GM19025 (cell line): ENCODE measurements at regions not wholly inside any gene's neighbourhood (a gene's known extent, or its start where the extent isn't known, plus 50 kb on each side); places are given as distances from the start of the nearest gene placed in this dataset.
"Not testable (repeated sequence)": the region's sequence is repeated elsewhere in the genome, so short reads cannot be mapped to it uniquely, and the experiment has no call there.

ENCODE experiments used
- ATAC-seq: cut with Tn5 transposase; IDR thresholded peaks from one replicate; pipeline ENCODE4 v1.9.1; 2021; ENCODE audit warnings: mild to moderate bottlenecking, low read depth, moderate library complexity; ENCODE audit not compliant: unreplicated experiment

- ATAC-seq, result no peak
These were observed 65.3 kb downstream of the GADD45G start for GRCh38 chr9:89670114-89670513.

DNA sequence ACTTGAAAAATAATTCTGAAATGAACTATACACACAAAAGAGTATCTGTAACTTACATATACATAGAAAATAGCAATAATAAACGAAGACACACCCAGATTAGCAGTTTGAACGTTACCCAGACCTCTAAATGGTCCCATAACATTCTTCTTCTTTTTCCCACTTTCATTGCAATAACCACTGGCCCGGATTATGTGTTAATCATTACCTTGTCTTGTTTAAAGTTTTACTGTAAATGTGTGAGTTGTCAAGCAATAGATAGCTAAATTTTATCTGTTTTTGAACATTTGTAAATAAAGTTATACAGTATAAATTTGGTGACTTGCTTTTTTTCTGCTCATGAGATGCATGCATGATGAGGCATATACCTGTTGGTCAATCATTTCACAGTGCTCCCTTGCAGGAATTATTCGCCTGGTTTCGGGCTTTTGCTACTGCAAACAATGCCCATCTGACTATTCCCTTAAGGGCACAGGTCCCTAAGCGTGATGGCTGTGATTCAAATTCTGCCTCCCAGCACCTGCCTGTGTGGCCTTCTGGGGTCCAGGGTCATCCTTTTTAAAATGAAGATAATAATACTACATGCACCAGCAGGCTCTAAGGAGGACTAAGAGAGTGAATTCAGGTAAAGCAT, 66.1 kb downstream of the GADD45G start:
- no peak for ATAC-seq

DNA sequence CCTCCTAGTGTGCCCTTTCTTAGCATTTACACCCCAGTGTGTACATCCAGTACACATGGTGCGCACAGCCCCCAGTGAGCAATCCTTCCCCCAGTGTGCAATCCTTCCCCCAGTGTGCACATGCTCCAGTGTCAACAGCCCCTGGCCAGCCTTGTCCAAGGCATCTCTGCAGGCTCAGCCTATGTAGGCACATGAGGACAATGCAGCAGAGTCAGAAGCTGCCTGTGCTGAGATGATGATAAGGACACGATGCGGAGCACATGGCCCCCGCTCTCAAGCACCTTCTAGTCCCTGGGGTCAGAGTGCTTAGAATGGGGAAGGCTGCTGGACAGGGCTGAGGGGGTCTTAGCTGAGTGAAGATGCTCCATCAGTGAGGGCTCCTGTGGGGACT, 69.8 kb downstream of the GADD45G start:
- no peak for ATAC-seq

- ATAC-seq, result no peak
These were observed 70.4 kb downstream of the GADD45G start for GRCh38 chr9:89675058-89675742.

- ATAC-seq, result no peak
These were observed 71.5 kb downstream of the GADD45G start for GRCh38 chr9:89676281-89676680.

DNA sequence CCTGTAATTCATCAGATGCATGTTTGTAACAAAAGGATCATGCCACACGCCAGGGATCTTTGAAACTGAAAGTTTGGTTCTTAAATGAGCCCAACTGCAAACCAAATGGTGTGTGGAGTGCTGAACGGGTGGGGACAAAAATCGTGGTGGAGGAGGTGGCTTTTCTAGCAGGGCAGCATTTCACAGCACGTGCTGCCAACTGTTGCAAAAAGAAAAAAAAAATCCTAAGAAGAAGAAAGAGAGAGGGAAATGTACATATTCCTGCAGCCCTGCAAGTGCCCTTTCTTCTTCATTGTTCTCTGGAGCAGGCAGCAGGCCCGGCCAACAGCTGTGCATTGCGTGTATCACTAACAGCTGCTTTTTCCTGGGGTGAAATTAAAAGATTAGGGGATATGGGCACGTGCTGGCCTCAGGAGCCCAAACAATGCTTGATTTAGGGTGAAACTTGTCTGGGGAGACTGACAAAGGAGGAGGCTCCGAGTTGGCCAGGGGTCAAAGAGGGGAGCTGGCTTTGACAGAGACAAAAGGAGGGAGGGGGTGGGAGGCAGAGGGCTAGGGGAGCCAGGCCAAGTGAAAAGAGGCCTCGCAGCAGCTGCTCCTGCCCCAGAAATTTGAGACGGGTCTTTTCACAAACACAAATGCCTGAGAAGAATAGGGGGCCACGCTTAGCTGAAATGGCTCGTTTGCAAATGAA, 73.0 kb downstream of the GADD45G start:
- no peak for ATAC-seq

DNA sequence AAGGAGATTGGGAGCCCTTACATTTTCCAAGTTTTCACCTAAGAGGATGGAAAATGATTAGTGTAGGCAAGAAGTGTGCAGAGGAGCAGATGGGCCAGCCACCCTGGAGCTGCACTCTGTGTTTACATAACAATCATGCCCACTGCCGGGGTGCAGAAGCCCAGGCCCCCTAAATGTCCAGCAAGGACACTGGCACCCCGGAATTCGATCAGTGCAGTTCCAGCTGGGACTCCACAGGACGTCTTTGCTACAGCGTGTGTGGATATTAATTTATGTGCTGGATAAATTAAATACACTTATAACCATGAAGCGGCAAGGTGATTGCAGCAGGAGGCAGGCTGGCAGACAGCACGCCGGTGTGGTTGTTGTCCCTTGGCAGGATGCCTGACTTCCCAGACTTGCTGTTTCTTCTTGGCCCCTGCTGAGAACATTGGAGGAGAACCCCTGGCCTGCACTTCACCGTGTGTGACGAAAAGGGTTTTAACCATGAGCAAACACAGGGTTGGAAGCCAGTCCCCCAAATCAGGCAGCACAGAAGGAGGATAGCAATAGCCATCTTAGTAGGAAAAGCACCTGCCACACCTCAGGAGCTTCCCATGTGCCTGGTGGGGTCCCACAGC, 73.7 kb downstream of the GADD45G start:
- ATAC-seq, result no peak

DNA sequence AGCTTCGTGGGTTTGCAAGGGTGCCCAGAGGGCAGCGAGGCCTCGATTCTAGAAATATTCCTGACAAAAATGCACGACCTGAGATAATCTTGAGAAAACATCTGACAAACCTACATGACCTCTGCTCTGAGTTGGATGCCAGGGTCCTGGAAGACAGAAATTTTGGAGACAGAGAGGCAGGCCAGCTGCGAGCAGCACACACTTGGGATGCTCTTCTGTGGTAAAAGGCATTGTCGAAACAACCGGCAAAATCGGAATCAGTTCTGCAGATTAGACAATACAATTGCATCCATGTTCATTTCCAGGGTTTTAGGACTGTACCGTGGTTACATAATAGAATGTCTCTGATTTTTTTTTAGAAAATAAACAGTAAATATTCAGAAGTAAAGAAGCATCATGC, 74.2 kb downstream of the GADD45G start:
- no peak for ATAC-seq

DNA sequence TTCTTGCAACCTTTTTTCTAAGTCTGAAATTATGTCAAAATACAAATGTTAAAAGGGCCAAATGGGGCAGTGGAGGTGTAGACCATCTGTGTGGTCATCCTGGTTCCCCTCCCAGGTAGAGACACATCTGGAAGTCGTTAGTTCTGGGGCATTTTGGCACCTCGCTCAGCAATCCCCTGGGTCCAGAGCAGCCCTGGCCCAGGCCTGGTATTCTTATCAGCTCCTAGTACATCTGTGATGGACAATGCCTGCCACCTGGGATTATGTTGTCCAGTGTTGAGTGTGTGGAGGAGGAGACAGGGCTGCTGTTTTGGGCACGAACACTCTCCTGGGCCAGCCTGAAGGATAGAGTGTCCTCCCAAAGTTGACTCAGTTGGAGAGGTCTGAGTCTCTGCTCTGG, 74.8 kb downstream of the GADD45G start:
- ATAC-seq, result no peak

- ATAC-seq, result no peak
These were observed 76.0 kb downstream of the GADD45G start for GRCh38 chr9:89680547-89681467.

DNA sequence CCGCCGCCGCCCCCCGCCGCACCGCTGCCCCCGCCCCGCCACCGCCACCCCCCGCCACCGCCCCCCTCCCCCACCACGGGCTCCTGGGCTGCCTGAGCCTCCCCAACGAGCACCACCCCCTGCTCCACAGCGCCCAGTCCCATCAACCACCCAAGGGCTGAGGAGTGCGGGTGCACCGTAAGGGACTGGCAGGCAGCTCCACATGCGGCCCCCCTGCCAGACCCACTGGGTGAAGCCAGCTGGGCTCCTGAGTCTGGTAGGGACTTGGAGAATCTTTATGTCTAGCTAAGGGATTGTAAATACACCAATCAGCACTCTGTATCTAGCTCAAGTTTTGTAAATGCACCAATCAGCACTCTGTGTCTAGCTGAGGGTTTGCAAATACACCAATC, 76.7 kb downstream of the GADD45G start:
- ATAC-seq, result not testable (repeated sequence)

- no peak for ATAC-seq
These were observed 78.8 kb downstream of the GADD45G start for GRCh38 chr9:89683626-89684025.

DNA sequence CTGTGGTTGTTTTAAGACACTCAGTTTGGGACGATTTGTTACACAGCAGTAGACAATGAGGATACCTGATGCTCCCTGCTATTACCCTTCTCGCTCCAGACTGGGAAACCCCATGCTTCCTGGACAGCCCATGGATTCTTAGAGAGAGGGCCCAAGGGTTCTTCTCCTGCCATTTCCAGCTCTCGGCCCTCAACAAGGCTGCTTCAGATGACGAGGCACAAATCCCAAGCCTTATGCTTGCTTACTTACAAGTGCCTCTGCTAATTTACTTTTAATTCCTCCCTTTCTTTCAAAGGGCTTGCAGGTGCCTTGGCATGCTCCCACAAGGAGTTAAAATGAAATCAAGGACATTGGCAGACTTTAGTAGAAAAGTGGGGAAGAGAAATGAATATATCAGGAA, 79.4 kb downstream of the GADD45G start:
- ATAC-seq, result no peak

GRCh38 chr9:89684912-89685636, 80.3 kb downstream of the GADD45G start:
- no peak for ATAC-seq

DNA sequence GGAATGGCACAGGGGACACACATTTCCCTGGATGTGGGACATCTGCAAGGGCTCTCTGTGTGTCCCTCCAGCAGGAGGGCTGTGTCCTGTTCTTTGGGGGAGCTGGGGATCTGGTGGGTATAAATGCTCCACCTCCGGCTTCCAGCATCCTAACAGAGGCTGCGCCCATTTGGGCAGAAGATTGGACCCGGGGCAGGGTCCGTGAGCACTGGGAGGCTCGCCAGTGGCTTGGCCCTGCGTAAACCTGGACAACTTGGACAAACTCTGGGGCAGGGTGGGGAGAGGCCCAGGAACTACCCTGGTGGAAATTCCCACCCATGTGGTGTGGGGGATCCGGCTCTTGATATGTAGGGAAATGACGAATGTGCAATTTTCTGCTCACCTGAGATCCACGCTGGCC, 80.9 kb downstream of the GADD45G start:
- ATAC-seq, result no peak

DNA sequence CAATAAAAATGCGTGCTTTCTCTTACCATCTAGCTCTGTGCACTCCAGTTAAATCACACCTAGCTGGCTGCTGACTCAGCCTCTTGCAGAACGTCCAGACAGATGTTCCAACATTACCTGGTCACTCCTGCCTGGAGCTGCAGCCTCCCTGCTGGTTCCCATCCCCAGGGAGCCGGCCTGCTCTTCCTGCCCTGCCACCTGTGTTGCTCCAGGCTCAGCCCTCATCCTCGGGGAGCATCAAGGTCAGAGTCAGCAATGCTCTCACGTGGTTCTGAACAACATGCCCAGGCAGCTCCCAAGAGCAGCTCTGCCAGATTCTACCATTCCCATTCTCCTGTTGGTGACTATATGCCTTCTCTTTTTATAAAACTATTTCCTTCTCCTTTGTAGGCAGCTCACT, 81.3 kb downstream of the GADD45G start:
- ATAC-seq, result no peak

GRCh38 chr9:89686621-89687020, 81.8 kb downstream of the GADD45G start:
- no peak for ATAC-seq

DNA sequence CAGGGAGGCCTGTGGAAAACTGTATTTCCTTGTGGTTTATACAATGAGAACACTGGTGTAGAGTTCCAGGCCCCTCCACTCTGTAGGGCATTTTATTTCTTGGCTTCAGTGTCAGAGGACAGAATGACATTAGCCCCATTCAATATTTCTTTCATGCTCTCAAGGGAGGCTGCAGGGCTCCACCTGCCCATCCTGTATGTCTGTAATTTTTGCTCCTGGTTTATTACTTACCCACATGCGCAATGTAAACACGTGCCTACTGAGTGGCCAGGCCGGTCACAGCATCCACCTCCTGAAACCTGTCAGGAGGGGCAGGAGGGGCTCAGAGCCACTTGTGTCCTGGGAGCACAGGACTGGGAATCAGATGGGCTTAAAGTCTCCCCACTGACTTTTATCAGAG, 82.4 kb downstream of the GADD45G start:
- ATAC-seq, result no peak

DNA sequence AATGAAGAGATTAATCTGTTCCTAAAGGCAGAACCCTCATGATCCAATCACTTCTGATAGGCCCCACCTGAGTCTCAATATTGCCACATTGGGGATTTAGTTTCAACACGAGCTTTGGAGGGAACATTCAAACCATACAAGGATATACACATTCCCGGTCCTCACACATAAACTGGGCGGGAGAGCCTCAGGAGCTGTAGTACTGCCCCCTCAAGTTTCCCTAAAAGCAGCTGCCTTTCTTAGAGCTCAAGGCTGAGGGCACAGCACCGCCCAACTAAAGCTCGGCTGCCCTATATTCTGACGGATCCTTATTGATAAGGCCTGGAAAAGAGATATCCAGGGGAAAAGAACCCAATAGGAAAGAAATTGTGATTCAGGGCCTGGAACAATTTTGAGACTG, 83.0 kb downstream of the GADD45G start:
- ATAC-seq, result no peak

- ATAC-seq, result not testable (repeated sequence)
These were observed 84.5 kb downstream of the GADD45G start for GRCh38 chr9:89689321-89689720.
